CD4-positive, alpha-beta T cell treated with Interleukin-6 for 4 hours (primary cell): ENCODE measurements at regions not wholly inside any gene's neighbourhood (a gene's known extent, or its start where the extent isn't known, plus 50 kb on each side); places are given as distances from the start of the nearest gene placed in this dataset.

Experiments used
- DNase-seq: peaks from one replicate; pipeline ENCODE4 v3.0.0-alpha.2; 2020; ENCODE audit warnings: mixed read lengths

GRCh38 chr3:6125520-6125919, 735.4 kb upstream of the GRM7 start:
- no peak for DNase-seq

GRCh38 chr3:6132684-6133432, 728.1 kb upstream of the GRM7 start:
- DNase-seq, result no peak

- DNase-seq, result no peak
These were observed 718.2 kb upstream of the GRM7 start for GRCh38 chr3:6142707-6143106.

GRCh38 chr3:6147883-6148282, 713.0 kb upstream of the GRM7 start:
- DNase-seq, result no peak

GRCh38 chr3:6155650-6156338, 705.1 kb upstream of the GRM7 start:
- DNase-seq, result no peak

GRCh38 chr3:6165951-6166350, 695.0 kb upstream of the GRM7 start:
- no peak for DNase-seq

GRCh38 chr3:6168256-6168655, 692.7 kb upstream of the GRM7 start:
- DNase-seq, result no peak

- DNase-seq, result no peak
These were observed 687.9 kb upstream of the GRM7 start for GRCh38 chr3:6172871-6173642.

GRCh38 chr3:6177417-6177816, 683.5 kb upstream of the GRM7 start:
- no peak for DNase-seq

- DNase-seq, result no peak
These were observed 681.2 kb upstream of the GRM7 start for GRCh38 chr3:6179761-6180160.

- no peak for DNase-seq
These were observed 680.7 kb upstream of the GRM7 start for GRCh38 chr3:6180171-6180570.

GRCh38 chr3:6182476-6182875, 678.4 kb upstream of the GRM7 start:
- no peak for DNase-seq

- no peak for DNase-seq
These were observed 678.0 kb upstream of the GRM7 start for GRCh38 chr3:6182909-6183308.

GRCh38 chr3:6189384-6189783, 671.5 kb upstream of the GRM7 start:
- no peak for DNase-seq

GRCh38 chr3:6204891-6205290, 656.0 kb upstream of the GRM7 start:
- DNase-seq, result no peak

- no peak for DNase-seq
These were observed 644.5 kb upstream of the GRM7 start for GRCh38 chr3:6216135-6217026.

- no peak for DNase-seq
These were observed 640.5 kb upstream of the GRM7 start for GRCh38 chr3:6220447-6220846.

GRCh38 chr3:6222069-6222468, 638.8 kb upstream of the GRM7 start:
- DNase-seq, result no peak

GRCh38 chr3:6223572-6223971, 637.3 kb upstream of the GRM7 start:
- DNase-seq, result no peak

GRCh38 chr3:6228958-6229683, 631.8 kb upstream of the GRM7 start:
- DNase-seq, result no peak

GRCh38 chr3:6229778-6230410, 631.0 kb upstream of the GRM7 start:
- DNase-seq, result no peak

GRCh38 chr3:6242104-6242503, 618.8 kb upstream of the GRM7 start:
- DNase-seq, result no peak
